ENCODE measurements at regions not wholly inside any gene's neighbourhood (a gene's known extent, or its start where the extent isn't known, plus 50 kb on each side); places are given as distances from the start of the nearest gene placed in this dataset.

- intact Hi-C loops (cut with micrococcal nuclease; ENCODE audit: unreplicated experiment) = no loop called here
- 27% methylated on average over 4 of the region's 6 CpGs for WGBS (ENCODE audit: low lambda C conversion rate)
- TF ChIP-seq EEA1 (CRISPR knock-in tag; IDR thresholded peaks at IDR 0.05; ENCODE audit: borderline replicate concordance) (no peak), FUBP1 (CRISPR knock-in tag; IDR thresholded peaks at IDR 0.05; ENCODE audit: borderline replicate concordance) (no peak), HIVEP1 (CRISPR knock-in tag; IDR thresholded peaks at IDR 0.05) (no peak), ZBTB21 (CRISPR knock-in tag; IDR thresholded peaks at IDR 0.05) (no peak), ZKSCAN5 (CRISPR knock-in tag; IDR thresholded peaks at IDR 0.05) (no peak), TRIM24 (CRISPR knock-in tag; IDR thresholded peaks at IDR 0.05) (no peak), ZNF253 (CRISPR knock-in tag; IDR thresholded peaks at IDR 0.05; ENCODE audit: borderline replicate concordance) (no peak), ZNF552 (CRISPR knock-in tag; IDR thresholded peaks at IDR 0.05; ENCODE audit: borderline replicate concordance) (no peak), ATF7 (IDR thresholded peaks at IDR 0.05) (no peak), ATF7 (CRISPR knock-in tag; IDR thresholded peaks at IDR 0.05) (no peak), ZNF782 (CRISPR knock-in tag; IDR thresholded peaks at IDR 0.05; ENCODE audit: borderline replicate concordance) (no peak), RERE (CRISPR knock-in tag; IDR thresholded peaks at IDR 0.05; ENCODE audit: low read depth) (no peak), ZNF580 (CRISPR knock-in tag; IDR thresholded peaks at IDR 0.05; ENCODE audit: borderline replicate concordance, low read depth) (no peak), DDIT3 (CRISPR knock-in tag; IDR thresholded peaks at IDR 0.05) (no peak), ZNF101 (CRISPR knock-in tag; IDR thresholded peaks at IDR 0.05; ENCODE audit: borderline replicate concordance, low read depth) (no peak), DNMT3B (CRISPR knock-in tag; conservative IDR thresholded peaks at IDR 0.05) (no peak), ZNF839 (CRISPR knock-in tag; IDR thresholded peaks at IDR 0.05; ENCODE audit: borderline replicate concordance) (no peak), ZSCAN31 (CRISPR knock-in tag; IDR thresholded peaks at IDR 0.05; ENCODE audit: low read depth) (no peak), ZNF263 (CRISPR knock-in tag; IDR thresholded peaks at IDR 0.05) (no peak)
- H3K4me3 ChIP-seq (replicated peaks in 1 of 3; ENCODE audit: insufficient read depth in 1 of 3, low read depth in 2 of 3, low read length in 3 of 3) = no peak overlapping the region
- in situ Hi-C loops (cut with HindIII; ENCODE audit: extremely low pct_ligation_motif_present, low pct_unique_long_range_greater_than_20kb) = no loop called here
- no peak overlapping the region for H2AFZ ChIP-seq (ENCODE audit: low read length)
- H3K79me2 ChIP-seq (ENCODE audit: insufficient read depth, low read length) = no peaks in the 10 kb centered on the region
- BruUV-seq (replicated peaks) = no TSS peak
- H3K27me3 ChIP-seq (ENCODE audit: control insufficient read depth in 1 of 2, insufficient read depth in 2 of 2, low read length in 2 of 2) = no peaks in the 10 kb centered on the region
- H3K4me2 ChIP-seq (ENCODE audit: low read depth, low read length) = no peak overlapping the region
- no peaks in the 10 kb centered on the region for H3K4me1 ChIP-seq (ENCODE audit: insufficient read depth, low read length)
- H3K9ac ChIP-seq (ENCODE audit: insufficient read depth, low read depth, low read length) = no peak overlapping the region
- ATAC-seq (no peak), DNase-seq (ENCODE audit: low spot score) (no peak), FAIRE-seq (no peak)
- H3K27ac ChIP-seq (ENCODE audit: extremely low read length, insufficient read depth, low read length) = no peak overlapping the region
- POLR2A ChIA-PET = no interaction called here
- H3K9me3 ChIP-seq (ENCODE audit: low read length) = no peaks in the 10 kb centered on the region
- no peaks in the 10 kb centered on the region for H4K20me1 ChIP-seq (ENCODE audit: insufficient read depth, low read length)
- CTCF ChIA-PET (ENCODE audit: low intra/inter-chr PET ratio, low total read pairs) = no interaction called here
- no peaks in the 10 kb centered on the region for H3K36me3 ChIP-seq (replicated peaks in 1 of 2; ENCODE audit: control insufficient read depth in 1 of 2, insufficient read depth in 2 of 2, low read length in 2 of 2)
Observed at GRCh38 chr10:6864142-6864541, 284.1 kb upstream of the PRKCQ start.
